GM12891 (cell line): ENCODE measurements at regions not wholly inside any gene's neighbourhood (a gene's known extent, or its start where the extent isn't known, plus 50 kb on each side); places are given as distances from the start of the nearest gene placed in this dataset.

Experiments used
- POLR2A ChIP-seq: IDR thresholded peaks from 2 replicates; pipeline ENCODE4 v1.6.1; 2011; ENCODE audit warnings: low read depth, low read length, control low read depth
- POLR2AphosphoS5 ChIP-seq: IDR thresholded peaks from 2 replicates; pipeline ENCODE4 v1.6.1; 2011; ENCODE audit warnings: low read depth, low read length, control low read depth
- POU2F2 ChIP-seq: IDR thresholded peaks from 2 replicates; pipeline ENCODE4 v1.6.1; 2011; ENCODE audit warnings: low read depth, mild to moderate bottlenecking, control low read depth, low read length, moderate library complexity

- TF ChIP-seq POLR2A (no peak), POU2F2 (no peak), POLR2AphosphoS5 (no peak)
These were observed 76.4 kb downstream of the TSN start for GRCh38 chr2:121831841-121832240.
